Loucy (cell line): ENCODE measurements at regions not wholly inside any gene's neighbourhood (a gene's known extent, or its start where the extent isn't known, plus 50 kb on each side); places are given as distances from the start of the nearest gene placed in this dataset.

Source experiments
- H2AFZ ChIP-seq: fragments of 200-600 bp; sonication (generic); 2 replicates; pipeline ENCODE4 v1.6.0; 2016; ENCODE audit warnings: antibody characterized with exemption, mild to moderate bottlenecking, low read length, moderate library complexity
- H3F3A ChIP-seq: fragments of 200-600 bp; 2 replicates; pipeline ENCODE4 v1.6.0; 2016; ENCODE audit warnings: antibody characterized with exemption, low read depth, mild to moderate bottlenecking
- H3K27me3 ChIP-seq: fragments of 200-600 bp; sonication (generic); 2 replicates; pipeline ENCODE4 v1.6.1; 2014; ENCODE audit warnings: low read length, mild to moderate bottlenecking; ENCODE audit not compliant: insufficient read depth, poor library complexity, severe bottlenecking
- H3K36me3 ChIP-seq: fragments of 200-600 bp; sonication (generic); 2 replicates; pipeline ENCODE4 v1.6.1; 2016; ENCODE audit warnings: low read length; ENCODE audit not compliant: insufficient read depth
- H3K4me1 ChIP-seq: fragments of 200-600 bp; sonication (generic); 2 replicates; pipeline ENCODE4 v1.5.1; 2014; ENCODE audit warnings: low read length, mild to moderate bottlenecking; ENCODE audit not compliant: insufficient read depth, poor library complexity, severe bottlenecking
- H3K4me2 ChIP-seq: fragments of 200-600 bp; sonication (generic); 2 replicates; pipeline ENCODE4 v1.6.0; 2014; ENCODE audit warnings: antibody characterized with exemption, low read length, low read depth, mild to moderate bottlenecking; ENCODE audit not compliant: poor library complexity, severe bottlenecking
- H3K4me3 ChIP-seq: fragments of 200-600 bp; sonication (generic); 2 replicates; pipeline ENCODE4 v1.5.1; 2014; ENCODE audit warnings: low read length, mild to moderate bottlenecking, mixed read lengths; ENCODE audit not compliant: poor library complexity, severe bottlenecking
- H3K79me2 ChIP-seq: fragments of 200-600 bp; sonication (generic); 2 replicates; pipeline ENCODE4 v1.6.1; 2014; ENCODE audit warnings: low read length; ENCODE audit not compliant: insufficient read depth
- H3K9ac ChIP-seq: fragments of 200-600 bp; sonication (generic); 2 replicates; pipeline ENCODE4 v1.6.0; 2014; ENCODE audit warnings: mild to moderate bottlenecking, low read depth, low read length, moderate library complexity; ENCODE audit not compliant: poor library complexity, severe bottlenecking
- H3K9me2 ChIP-seq: fragments of 200-600 bp; sonication (generic); replicated peaks from 2 replicates; pipeline ENCODE4 v1.6.1; 2016; ENCODE audit warnings: low read depth, low read length, mixed read lengths
- H3K9me3 ChIP-seq: fragments of 200-600 bp; sonication (generic); 2 replicates; pipeline ENCODE4 v1.6.1; 2014; ENCODE audit warnings: mild to moderate bottlenecking, antibody characterized with exemption, low read length, low read depth; ENCODE audit not compliant: insufficient read depth
- H4K20me1 ChIP-seq: fragments of 200-600 bp; sonication (generic); 2 replicates; pipeline ENCODE4 v1.6.0; 2014; ENCODE audit warnings: antibody characterized with exemption, low read length, mild to moderate bottlenecking; ENCODE audit not compliant: insufficient read depth, poor library complexity, severe bottlenecking
- CTCF ChIP-seq: fragments of 200-600 bp; sonication (generic); conservative IDR thresholded peaks from 2 replicates; pipeline ENCODE4 v1.5.1; 2014; ENCODE audit warnings: mild to moderate bottlenecking, antibody characterized with exemption, low read length
- EZH2phosphoT487 ChIP-seq: fragments of 200-600 bp; IDR thresholded peaks from 2 replicates; pipeline ENCODE4 v1.6.1; 2018; ENCODE audit warnings: antibody characterized with exemption, mild to moderate bottlenecking, moderate library complexity, borderline replicate concordance

GRCh38 chr7:51640841-51641240 is 324.2 kb upstream of the COBL start:
- Histone ChIP-seq H3K79me2 (no peaks in the 10 kb centered on the region), H3K4me2 (no peak overlapping the region), H2AFZ (no peak overlapping the region), H3K27me3 (no peaks in the 10 kb centered on the region), H3K9me2 (no peaks in the 10 kb centered on the region), H3K9me3 (peaks cover 5% of the 10 kb centered on the region; the same call in 1 of the 2 replicates), H3K9ac (no peak overlapping the region), H4K20me1 (no peaks in the 10 kb centered on the region), H3K4me1 (no peaks in the 10 kb centered on the region), H3K36me3 (no peaks in the 10 kb centered on the region), H3K4me3 (no peak overlapping the region), H3F3A (no peaks in the 10 kb centered on the region)
- TF ChIP-seq EZH2phosphoT487 (no peak), CTCF (no peak)

- Histone ChIP-seq H2AFZ (no peak overlapping the region), H3K9me2 (no peaks in the 10 kb centered on the region), H3K79me2 (no peaks in the 10 kb centered on the region), H3K9me3 (peaks cover 5% of the 10 kb centered on the region; the same call in 1 of the 2 replicates), H4K20me1 (no peaks in the 10 kb centered on the region), H3K4me3 (no peak overlapping the region), H3K4me1 (no peaks in the 10 kb centered on the region), H3K4me2 (no peak overlapping the region), H3K36me3 (no peaks in the 10 kb centered on the region), H3K27me3 (no peaks in the 10 kb centered on the region), H3K9ac (no peak overlapping the region), H3F3A (no peaks in the 10 kb centered on the region)
- TF ChIP-seq CTCF (no peak), EZH2phosphoT487 (no peak)
Observed at GRCh38 chr7:51639661-51640334, 323.2 kb upstream of the COBL start.

GRCh38 chr7:51636503-51636902 is 319.9 kb upstream of the COBL start:
- Histone ChIP-seq H3K4me2 (no peak overlapping the region), H3K27me3 (no peaks in the 10 kb centered on the region), H3K4me3 (no peak overlapping the region), H3K4me1 (no peaks in the 10 kb centered on the region), H3K9me2 (no peaks in the 10 kb centered on the region), H3K36me3 (no peaks in the 10 kb centered on the region), H3F3A (no peaks in the 10 kb centered on the region), H2AFZ (no peak overlapping the region), H3K9me3 (peaks cover 5% of the 10 kb centered on the region; the same call in 1 of the 2 replicates), H3K9ac (no peak overlapping the region), H3K79me2 (no peaks in the 10 kb centered on the region), H4K20me1 (no peaks in the 10 kb centered on the region)
- TF ChIP-seq CTCF (no peak), EZH2phosphoT487 (no peak)
